Activated naive CD4-positive, alpha-beta T cell treated with anti-CD3 and anti-CD28 coated beads, Interleukin-2, amount 50 U/mL, for 72 hours (primary cell): ENCODE measurements at regions not wholly inside any gene's neighbourhood (a gene's known extent, or its start where the extent isn't known, plus 50 kb on each side); places are given as distances from the start of the nearest gene placed in this dataset.

ENCODE experiments used
- ATAC-seq, 2 donors: fragments of 150-1000 bp; cut with Tn5 transposase; 2 replicates each; pipeline ENCODE4 v1.10.0; 2021; ENCODE audit warnings: mild to moderate bottlenecking in 2 of 2, moderate library complexity in 2 of 2
- DNase-seq, 2 donors: peaks; one replicate each; pipeline ENCODE4 v3.0.0; 2021 to 2022; ENCODE audit warnings: low spot score in 2 of 2
- H3K27ac Mint-ChIP-seq, 2 donors: one replicate each; pipeline ENCODE4 v1.8.0; 2022; ENCODE audit warnings: mild to moderate bottlenecking in 2 of 2, mixed read lengths in 2 of 2
- H3K36me3 Mint-ChIP-seq, 2 donors: one replicate each; pipeline ENCODE4 v1.8.0; 2022; ENCODE audit warnings: mixed read lengths in 2 of 2
- H3K9me3 Mint-ChIP-seq, 2 donors: one replicate each; pipeline ENCODE4 v1.8.0; 2022; ENCODE audit warnings: mixed read lengths in 2 of 2

DNA sequence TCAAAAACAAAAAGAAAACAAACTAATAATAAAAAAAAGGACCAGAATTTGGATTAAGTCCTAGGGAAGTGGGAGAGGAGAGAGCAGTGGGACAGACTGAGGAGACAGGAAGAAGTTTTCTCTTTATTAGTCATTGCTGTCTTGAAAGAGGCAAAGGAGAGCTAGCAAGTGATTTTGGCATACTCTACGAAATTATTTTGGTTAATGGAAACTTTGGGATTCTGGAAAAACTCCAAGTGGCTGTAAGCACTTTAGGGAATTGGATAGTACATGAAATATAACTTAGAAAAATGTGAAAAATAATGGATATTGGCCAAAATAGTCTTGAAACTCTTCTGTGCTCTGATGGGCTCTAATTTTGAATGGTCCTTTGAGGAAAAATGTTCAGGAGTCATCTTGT, 1641.8 kb upstream of the WWC1 start:
- Mint-ChIP-seq H3K9me3 (peaks cover 12% of the 10 kb centered on the region in 2 donors), H3K36me3 (no peaks in the 10 kb centered on the region), H3K27ac (no peak overlapping the region)
- DNase-seq (no peak), ATAC-seq (no peak)

DNA sequence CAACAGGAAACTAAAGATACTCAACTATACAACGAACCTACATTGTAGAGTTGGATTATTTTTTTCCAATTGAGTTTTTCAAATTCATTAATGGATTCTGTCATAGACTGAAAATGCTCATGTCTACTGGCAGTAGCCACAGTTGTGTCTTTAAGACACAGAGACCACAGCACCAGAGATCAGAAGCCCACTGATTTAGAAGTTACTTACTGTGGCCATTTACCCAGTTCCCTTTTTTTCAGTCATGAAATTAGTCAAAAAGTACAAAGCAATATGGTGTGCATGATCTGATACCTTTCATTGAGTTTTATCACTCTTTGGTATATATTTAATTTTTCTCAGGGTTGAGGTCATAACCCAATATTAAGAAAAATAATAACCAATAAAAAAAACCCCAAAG, 1640.2 kb upstream of the WWC1 start:
- ATAC-seq: no peak
- no peak for DNase-seq
- H3K9me3 Mint-ChIP-seq: peaks cover 10 to 11% of the 10 kb centered on the region in 2 donors
- no peaks in the 10 kb centered on the region for H3K36me3 Mint-ChIP-seq
- no peak overlapping the region for H3K27ac Mint-ChIP-seq

DNA sequence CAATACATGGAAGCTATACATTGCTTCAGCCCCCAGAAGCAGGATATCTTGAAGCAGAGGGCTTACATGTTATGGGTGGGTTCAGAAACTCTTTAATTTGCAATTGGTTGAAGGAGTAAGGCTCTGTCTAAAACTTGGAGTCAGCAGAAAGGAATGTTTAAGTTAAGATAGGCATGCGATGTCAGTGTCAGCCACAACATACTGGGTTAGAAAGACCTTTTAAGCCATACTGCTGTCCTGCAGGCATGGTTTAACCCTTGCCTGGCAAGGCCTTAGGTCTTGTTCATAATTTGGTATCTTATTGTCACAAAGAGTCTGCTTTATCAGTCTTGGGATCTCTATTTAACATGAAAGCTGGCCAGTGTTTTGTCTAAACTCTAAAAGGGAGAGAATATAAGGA, 1619.6 kb upstream of the WWC1 start:
- Mint-ChIP-seq H3K27ac (no peak overlapping the region), H3K36me3 (peaks cover 0 to 5% of the 10 kb centered on the region in 2 donors), H3K9me3 (peaks cover 19 to 21% of the 10 kb centered on the region in 2 donors)
- no peak for ATAC-seq
- DNase-seq: no peak

DNA sequence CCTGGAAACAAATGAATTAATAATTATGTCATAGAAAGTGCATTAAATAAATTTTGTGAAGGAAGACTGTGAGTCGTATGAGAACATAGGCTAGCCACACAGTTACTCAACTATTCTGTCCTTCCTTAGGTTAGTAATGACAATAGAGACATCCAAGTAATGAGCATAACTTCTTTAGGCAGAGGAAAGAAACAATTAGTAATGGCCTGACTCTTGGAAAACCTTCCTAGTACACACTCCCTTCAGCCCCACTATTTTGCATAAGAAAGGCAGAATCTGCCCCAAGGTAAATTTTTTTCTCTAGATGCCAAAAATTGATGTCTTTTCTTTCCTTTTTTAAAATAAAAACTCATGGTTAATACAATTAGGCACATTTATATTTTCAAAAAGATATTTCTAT, 1619.0 kb upstream of the WWC1 start:
- Mint-ChIP-seq H3K27ac (no peak overlapping the region), H3K9me3 (peaks cover 21% of the 10 kb centered on the region in 2 donors), H3K36me3 (peaks cover 0 to 5% of the 10 kb centered on the region in 2 donors)
- ATAC-seq (no peak), DNase-seq (no peak)

GRCh38 chr5:166677891-166678290, 1613.6 kb upstream of the WWC1 start:
- peaks cover 0 to 4% of the 10 kb centered on the region in 2 donors for H3K36me3 Mint-ChIP-seq
- ATAC-seq (no peak), DNase-seq (no peak)
- no peak overlapping the region for H3K27ac Mint-ChIP-seq
- H3K9me3 Mint-ChIP-seq: peaks cover 18 to 21% of the 10 kb centered on the region in 2 donors

GRCh38 chr5:166679331-166679730, 1612.1 kb upstream of the WWC1 start:
- ATAC-seq (no peak), DNase-seq (no peak)
- Mint-ChIP-seq H3K9me3 (peaks cover 21 to 23% of the 10 kb centered on the region in 2 donors), H3K27ac (no peak overlapping the region), H3K36me3 (peaks cover 0 to 4% of the 10 kb centered on the region in 2 donors)

- no peak overlapping the region for H3K27ac Mint-ChIP-seq
- peaks cover 11 to 20% of the 10 kb centered on the region in 2 donors for H3K9me3 Mint-ChIP-seq
- no peaks in the 10 kb centered on the region for H3K36me3 Mint-ChIP-seq
- ATAC-seq (no peak), DNase-seq (no peak)
Measured at GRCh38 chr5:166695326-166695725, 1596.1 kb upstream of the WWC1 start.

- Mint-ChIP-seq H3K9me3 (peaks cover 13 to 19% of the 10 kb centered on the region in 2 donors), H3K27ac (no peak overlapping the region), H3K36me3 (no peaks in the 10 kb centered on the region)
- no peak for ATAC-seq
- DNase-seq: no peak
Measured at GRCh38 chr5:166708291-166708690, 1583.2 kb upstream of the WWC1 start.

DNA sequence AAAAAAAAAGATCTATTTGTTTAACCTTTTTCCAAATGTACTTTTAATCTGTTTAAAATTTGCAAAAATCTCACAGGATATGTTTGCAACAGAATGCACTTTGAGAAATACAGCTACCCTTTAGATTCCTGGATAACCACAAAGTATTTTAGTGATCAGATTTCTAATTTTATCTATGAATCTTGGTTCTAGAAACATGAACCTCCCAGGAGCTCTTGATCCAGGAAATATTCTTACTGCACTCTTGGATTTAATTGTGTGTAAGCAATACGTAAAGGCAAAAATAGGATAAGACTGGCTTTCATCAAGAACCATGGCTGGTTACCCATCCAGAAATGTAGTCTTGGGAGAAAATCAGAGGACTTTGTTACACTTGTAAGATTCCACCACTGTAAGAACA, 1581.8 kb upstream of the WWC1 start:
- Mint-ChIP-seq H3K9me3 (peaks cover 21 to 22% of the 10 kb centered on the region in 2 donors), H3K27ac (no peak overlapping the region), H3K36me3 (no peaks in the 10 kb centered on the region)
- ATAC-seq: no peak
- DNase-seq: no peak

- no peaks in the 10 kb centered on the region for H3K36me3 Mint-ChIP-seq
- H3K27ac Mint-ChIP-seq: no peak overlapping the region
- DNase-seq (no peak), ATAC-seq (no peak)
- peaks cover 21 to 28% of the 10 kb centered on the region in 2 donors for H3K9me3 Mint-ChIP-seq
Measured at GRCh38 chr5:166710271-166710670, 1581.2 kb upstream of the WWC1 start.

- Mint-ChIP-seq H3K9me3 (peaks cover 23 to 26% of the 10 kb centered on the region in 2 donors), H3K36me3 (no peaks in the 10 kb centered on the region), H3K27ac (no peak overlapping the region)
- ATAC-seq (no peak), DNase-seq (no peak)
Measured at GRCh38 chr5:166712447-166713185, 1578.8 kb upstream of the WWC1 start.

DNA sequence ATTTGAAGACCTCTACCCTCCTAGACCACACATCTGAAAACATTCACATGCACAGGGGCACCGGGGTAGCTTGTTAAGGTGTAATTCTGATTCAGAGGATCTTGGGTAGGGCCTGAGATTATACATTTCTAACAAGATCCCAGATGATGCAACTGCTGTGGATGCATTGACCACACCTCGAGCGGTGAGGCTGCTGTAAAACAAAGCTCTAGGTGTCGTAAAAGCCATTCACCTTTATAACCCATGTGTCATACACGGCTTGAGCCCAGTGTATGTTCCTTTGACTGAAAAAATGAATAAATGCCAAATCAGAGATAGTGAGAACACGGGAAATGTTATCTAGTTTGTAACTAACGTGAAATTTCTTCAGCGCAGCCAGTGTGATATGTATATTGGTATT, 1578.2 kb upstream of the WWC1 start:
- peaks cover 23 to 26% of the 10 kb centered on the region in 2 donors for H3K9me3 Mint-ChIP-seq
- H3K27ac Mint-ChIP-seq: no peak overlapping the region
- ATAC-seq (no peak), DNase-seq (no peak)
- no peaks in the 10 kb centered on the region for H3K36me3 Mint-ChIP-seq

GRCh38 chr5:166716856-166717492, 1574.5 kb upstream of the WWC1 start:
- Mint-ChIP-seq H3K9me3 (peaks cover 26 to 43% of the 10 kb centered on the region in 2 donors), H3K27ac (no peak overlapping the region)
- ATAC-seq: no peak

DNA sequence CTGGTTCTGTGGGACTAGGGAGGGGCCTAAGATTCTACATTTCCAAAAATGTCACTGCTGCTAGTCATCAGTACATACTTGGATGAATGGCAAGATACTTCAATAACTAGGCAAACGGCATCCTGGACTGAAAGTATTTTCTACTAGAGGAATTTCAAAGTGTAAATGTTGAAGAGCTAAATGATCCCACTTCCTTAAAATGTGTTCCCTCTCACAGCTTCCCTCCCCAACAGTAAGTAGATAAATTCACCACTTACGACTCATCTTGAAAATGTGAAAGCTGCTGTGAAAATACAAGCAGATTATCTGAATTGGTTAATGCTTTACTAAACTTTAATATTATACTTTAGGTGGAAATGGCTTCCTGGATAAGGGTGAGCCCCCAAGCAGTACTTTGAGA, 1571.5 kb upstream of the WWC1 start:
- Mint-ChIP-seq H3K36me3 (no peaks in the 10 kb centered on the region), H3K27ac (no peak overlapping the region), H3K9me3 (peaks cover 13 to 29% of the 10 kb centered on the region in 2 donors)
- ATAC-seq (no peak), DNase-seq (no peak)

More at GRCh38 chr5:166716856-166717492, 1574.5 kb upstream of the WWC1 start:
- DNase-seq: no peak
- no peaks in the 10 kb centered on the region for H3K36me3 Mint-ChIP-seq

- ATAC-seq (peak in 1 of 2 donors; percentile 48), DNase-seq (no peak)
- H3K27ac Mint-ChIP-seq: no peak overlapping the region
- no peaks in the 10 kb centered on the region for H3K36me3 Mint-ChIP-seq
- peaks cover 11 to 24% of the 10 kb centered on the region in 2 donors for H3K9me3 Mint-ChIP-seq
Measured at GRCh38 chr5:166722939-166723338, 1568.5 kb upstream of the WWC1 start.

GRCh38 chr5:166724284-166724683, 1567.2 kb upstream of the WWC1 start:
- Mint-ChIP-seq H3K36me3 (no peaks in the 10 kb centered on the region), H3K9me3 (peaks cover 11 to 21% of the 10 kb centered on the region in 2 donors), H3K27ac (no peak overlapping the region)
- DNase-seq: no peak
- ATAC-seq: no peak

- ATAC-seq (no peak), DNase-seq (no peak)
- Mint-ChIP-seq H3K9me3 (peaks cover 11% of the 10 kb centered on the region in 2 donors), H3K27ac (no peak overlapping the region), H3K36me3 (no peaks in the 10 kb centered on the region)
Measured at GRCh38 chr5:166725593-166725992, 1565.9 kb upstream of the WWC1 start.

DNA sequence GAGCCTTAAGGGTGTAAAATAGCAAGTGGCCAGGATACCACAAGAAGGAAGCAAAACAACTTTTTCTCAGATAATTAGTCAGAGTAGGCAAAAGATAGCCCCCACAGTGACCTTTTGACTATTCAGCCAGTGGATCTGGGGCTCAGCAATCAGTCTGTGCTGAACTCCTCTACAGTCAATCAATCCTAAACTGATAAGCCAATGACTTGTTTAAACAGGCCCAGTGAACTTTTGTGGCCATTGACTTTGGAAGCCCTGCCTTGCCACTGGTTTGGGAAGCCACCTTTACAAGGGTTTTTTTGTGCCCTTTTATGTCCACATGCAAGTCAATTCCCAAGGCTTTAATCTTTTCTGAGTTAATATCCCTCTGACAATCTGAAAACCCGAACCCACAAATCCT, 1565.0 kb upstream of the WWC1 start:
- Mint-ChIP-seq H3K9me3 (peaks cover 6% of the 10 kb centered on the region in 2 donors), H3K27ac (no peak overlapping the region), H3K36me3 (no peaks in the 10 kb centered on the region)
- ATAC-seq (no peak), DNase-seq (no peak)
